ENCODE measurements at regions not wholly inside any gene's neighbourhood (a gene's known extent, or its start where the extent isn't known, plus 50 kb on each side); places are given as distances from the start of the nearest gene placed in this dataset.

DNA sequence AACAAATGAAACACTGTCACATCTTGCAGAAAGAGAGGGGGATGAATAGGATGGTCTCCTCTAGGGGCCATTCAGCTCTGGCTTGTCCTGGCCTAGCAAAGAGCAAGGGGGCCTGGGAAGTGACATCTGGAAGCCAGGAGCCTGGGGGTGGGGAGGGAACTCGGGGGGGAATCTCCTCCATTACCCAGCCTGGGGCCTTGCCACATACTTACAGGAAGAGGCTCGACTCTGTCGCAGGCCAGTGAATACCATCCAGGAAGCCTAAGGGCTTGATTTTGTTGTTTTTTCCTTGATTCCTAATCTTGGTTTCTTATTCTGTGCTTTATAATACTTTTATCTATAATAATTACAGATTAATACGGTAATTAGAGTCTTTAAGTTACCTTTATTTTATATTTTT is 797.5 kb upstream of the ID2 start:
- no peak for DNase-seq (ENCODE audit: low read depth in 2 of 2)
- H3K4me3 ChIP-seq (replicated peaks in 1 of 2; ENCODE audit: low read depth in 2 of 2, low read length in 2 of 2) = no peak overlapping the region
- TF ChIP-seq, protein P1, sequence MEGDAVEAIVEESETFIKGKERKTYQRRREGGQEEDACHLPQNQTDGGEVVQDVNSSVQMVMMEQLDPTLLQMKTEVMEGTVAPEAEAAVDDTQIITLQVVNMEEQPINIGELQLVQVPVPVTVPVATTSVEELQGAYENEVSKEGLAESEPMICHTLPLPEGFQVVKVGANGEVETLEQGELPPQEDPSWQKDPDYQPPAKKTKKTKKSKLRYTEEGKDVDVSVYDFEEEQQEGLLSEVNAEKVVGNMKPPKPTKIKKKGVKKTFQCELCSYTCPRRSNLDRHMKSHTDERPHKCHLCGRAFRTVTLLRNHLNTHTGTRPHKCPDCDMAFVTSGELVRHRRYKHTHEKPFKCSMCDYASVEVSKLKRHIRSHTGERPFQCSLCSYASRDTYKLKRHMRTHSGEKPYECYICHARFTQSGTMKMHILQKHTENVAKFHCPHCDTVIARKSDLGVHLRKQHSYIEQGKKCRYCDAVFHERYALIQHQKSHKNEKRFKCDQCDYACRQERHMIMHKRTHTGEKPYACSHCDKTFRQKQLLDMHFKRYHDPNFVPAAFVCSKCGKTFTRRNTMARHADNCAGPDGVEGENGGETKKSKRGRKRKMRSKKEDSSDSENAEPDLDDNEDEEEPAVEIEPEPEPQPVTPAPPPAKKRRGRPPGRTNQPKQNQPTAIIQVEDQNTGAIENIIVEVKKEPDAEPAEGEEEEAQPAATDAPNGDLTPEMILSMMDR (IDR thresholded peaks at IDR 0.05; ENCODE audit: low read depth, low read length) = no peak

DNA sequence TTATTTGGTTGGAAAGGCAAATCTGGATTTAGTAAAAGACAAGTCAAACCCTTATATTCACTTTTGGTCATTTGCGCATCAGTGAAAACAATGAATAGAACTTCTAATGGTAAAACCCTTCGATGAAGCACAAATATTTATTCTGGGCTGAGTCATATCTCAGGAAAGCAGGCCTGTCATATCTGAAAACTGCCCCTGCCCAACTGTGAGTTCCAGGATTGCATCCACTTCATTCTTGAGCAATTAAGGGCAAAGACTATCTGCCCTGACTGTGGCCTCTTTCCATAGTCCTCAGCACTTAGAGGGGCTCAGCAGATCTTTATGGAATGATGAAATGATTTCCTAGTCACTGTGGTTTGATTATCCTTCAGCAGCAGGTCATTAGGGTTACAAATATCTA is 795.2 kb upstream of the ID2 start:
- no peak for DNase-seq (ENCODE audit: low read depth in 2 of 2)
- no peak overlapping the region for H3K4me3 ChIP-seq (replicated peaks in 1 of 2; ENCODE audit: low read depth in 2 of 2, low read length in 2 of 2)
- TF ChIP-seq, protein P1 (IDR thresholded peaks at IDR 0.05; ENCODE audit: low read depth, low read length) = no peak

GRCh38 chr2:7887441-7887840 is 794.4 kb upstream of the ID2 start:
- no peak overlapping the region for H3K4me3 ChIP-seq (replicated peaks in 1 of 2; ENCODE audit: low read depth in 2 of 2, low read length in 2 of 2)
- TF ChIP-seq, protein P1 (IDR thresholded peaks at IDR 0.05; ENCODE audit: low read depth, low read length) = no peak
- no peak for DNase-seq (ENCODE audit: low read depth in 2 of 2)

GRCh38 chr2:7888876-7889275 is 793.0 kb upstream of the ID2 start:
- DNase-seq (ENCODE audit: low read depth in 2 of 2) = no peak
- no peak overlapping the region for H3K4me3 ChIP-seq (replicated peaks in 1 of 2; ENCODE audit: low read depth in 2 of 2, low read length in 2 of 2)
- TF ChIP-seq, protein P1 (IDR thresholded peaks at IDR 0.05; ENCODE audit: low read depth, low read length) = no peak

- TF ChIP-seq, protein P1 (IDR thresholded peaks at IDR 0.05; ENCODE audit: low read depth, low read length) = no peak
- H3K4me3 ChIP-seq (replicated peaks in 1 of 2; ENCODE audit: low read depth in 2 of 2, low read length in 2 of 2) = no peak overlapping the region
- no peak for DNase-seq (ENCODE audit: low read depth in 2 of 2)
Observed at GRCh38 chr2:7891312-7891711, 790.5 kb upstream of the ID2 start.

GRCh38 chr2:7895289-7895688 is 786.6 kb upstream of the ID2 start:
- DNase-seq (ENCODE audit: low read depth in 2 of 2) = no peak
- TF ChIP-seq, protein P1 (IDR thresholded peaks at IDR 0.05; ENCODE audit: low read depth, low read length) = no peak

GRCh38 chr2:7896940-7897487 is 784.8 kb upstream of the ID2 start:
- TF ChIP-seq, protein P1 (IDR thresholded peaks at IDR 0.05; ENCODE audit: low read depth, low read length) = no peak
- no peak overlapping the region for H3K4me3 ChIP-seq (replicated peaks in 1 of 2; ENCODE audit: low read depth in 2 of 2, low read length in 2 of 2)
- no peak for DNase-seq (ENCODE audit: low read depth in 2 of 2)

More at GRCh38 chr2:7895289-7895688, 786.6 kb upstream of the ID2 start:
- H3K4me3 ChIP-seq (replicated peaks in 1 of 2; ENCODE audit: low read depth in 2 of 2, low read length in 2 of 2) = no peak overlapping the region
